Stimulated activated naive B cell treated with anti-CD40 and anti-IgM and Interleukin-4, amounts not matched to agents 10 μg/mL and 1 μg/mL and 100 μg/mL, for 72 hours (primary cell): ENCODE measurements at regions not wholly inside any gene's neighbourhood (a gene's known extent, or its start where the extent isn't known, plus 50 kb on each side); places are given as distances from the start of the nearest gene placed in this dataset.
"Not testable (repeated sequence)": the region's sequence is repeated elsewhere in the genome, so short reads cannot be mapped to it uniquely, and the experiment has no call there.

ENCODE experiments used
- ATAC-seq, 2 donors: fragments of 150-1000 bp; cut with Tn5 transposase; replicated peaks; 2 replicates each; pipeline ENCODE4 v1.10.0; 2021; ENCODE audit warnings: moderate library complexity in 1 of 2
- DNase-seq: peaks from one replicate; pipeline ENCODE4 v3.0.0; 2021
- H3K27ac Mint-ChIP-seq: one replicate; pipeline ENCODE4 v1.8.0; 2022; ENCODE audit warnings: mild to moderate bottlenecking, mixed read lengths
- H3K27me3 Mint-ChIP-seq, 2 donors: one replicate each; pipeline ENCODE4 v1.8.0; 2022; ENCODE audit warnings: mixed read lengths in 2 of 2
- H3K36me3 Mint-ChIP-seq, 2 donors: one replicate each; pipeline ENCODE4 v1.8.0; 2022; ENCODE audit warnings: mixed read lengths in 2 of 2, mild to moderate bottlenecking in 1 of 2
- H3K4me1 Mint-ChIP-seq, 2 donors: one replicate each; pipeline ENCODE4 v1.8.0; 2022; ENCODE audit warnings: mixed read lengths in 2 of 2, mild to moderate bottlenecking in 1 of 2
- H3K4me3 Mint-ChIP-seq, 2 donors: one replicate each; pipeline ENCODE4 v1.8.0; 2022; ENCODE audit warnings: mild to moderate bottlenecking in 2 of 2, mixed read lengths in 2 of 2, moderate library complexity in 1 of 2
- H3K9me3 Mint-ChIP-seq, 2 donors: one replicate each; pipeline ENCODE4 v1.8.0; 2022; ENCODE audit warnings: mixed read lengths in 2 of 2, mild to moderate bottlenecking in 1 of 2

DNA sequence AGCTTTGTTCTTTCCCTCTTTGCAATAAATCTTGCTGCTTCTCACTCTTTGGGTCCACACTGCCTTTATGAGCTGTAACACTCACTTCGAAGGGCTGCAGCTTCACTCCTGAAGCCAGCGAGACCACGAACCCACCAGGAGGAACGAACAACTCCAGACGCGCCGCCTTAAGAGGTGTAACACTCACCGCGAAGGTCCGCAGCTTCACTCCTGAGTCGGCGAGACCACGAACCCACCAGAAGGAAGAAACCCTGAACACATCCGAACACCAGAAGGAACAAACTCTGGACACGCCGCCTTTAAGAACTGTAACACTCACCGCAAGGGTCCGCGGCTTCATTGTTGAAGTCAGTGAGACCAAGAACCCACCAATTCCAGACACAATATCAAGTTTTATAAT is 178.7 kb upstream of the FIGN start:
- not testable (repeated sequence) for H3K27me3 Mint-ChIP-seq, H3K27ac Mint-ChIP-seq, H3K9me3 Mint-ChIP-seq, H3K4me1 Mint-ChIP-seq, ATAC-seq, H3K36me3 Mint-ChIP-seq, DNase-seq, H3K4me3 Mint-ChIP-seq

- H3K27me3 Mint-ChIP-seq, ATAC-seq, H3K36me3 Mint-ChIP-seq, DNase-seq, H3K4me1 Mint-ChIP-seq, H3K4me3 Mint-ChIP-seq, H3K9me3 Mint-ChIP-seq, H3K27ac Mint-ChIP-seq: not testable (repeated sequence)
Observed at GRCh38 chr2:163913532-163913944, 177.7 kb upstream of the FIGN start.

DNA sequence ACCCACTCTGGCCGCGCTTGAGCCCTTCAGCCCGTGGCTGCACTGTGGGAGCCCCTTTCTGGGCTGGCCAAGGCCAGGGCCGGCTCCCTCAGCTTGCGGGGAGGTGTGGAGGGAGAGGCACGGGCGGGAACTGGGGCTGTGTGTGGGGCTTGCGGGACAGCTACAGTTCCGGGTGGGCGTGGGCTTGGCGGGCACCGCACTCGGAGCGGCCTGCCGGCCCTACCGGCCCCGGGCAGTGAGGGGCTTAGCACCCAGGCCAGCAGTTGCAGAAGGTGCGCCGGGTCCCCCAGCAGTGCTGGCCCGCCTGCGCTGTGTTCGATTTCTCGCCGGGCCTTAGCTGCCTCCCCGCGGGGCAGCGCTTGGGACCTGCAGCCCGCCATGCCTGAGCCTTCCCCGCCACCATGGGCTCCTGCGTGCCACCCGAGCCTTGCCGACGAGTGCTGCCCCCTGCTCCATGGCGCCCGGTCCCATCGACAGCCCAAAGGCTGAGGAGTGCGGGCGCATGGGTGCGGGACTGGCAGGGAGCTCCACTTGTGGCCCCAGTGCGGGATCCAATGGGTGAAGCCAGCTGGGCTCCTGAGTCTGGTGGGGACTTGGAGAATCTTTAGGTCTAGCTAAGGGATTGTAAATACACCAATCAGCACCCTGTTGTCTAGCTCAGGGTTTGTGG is 173.7 kb upstream of the FIGN start:
- Mint-ChIP-seq H3K9me3 (peaks cover 0 to 7% of the 10 kb centered on the region in 2 donors), H3K4me3 (no peak overlapping the region), H3K36me3 (no peaks in the 10 kb centered on the region), H3K4me1 (no peaks in the 10 kb centered on the region), H3K27me3 (no peaks in the 10 kb centered on the region), H3K27ac (no peak overlapping the region)
- DNase-seq (no peak), ATAC-seq (no peak)

GRCh38 chr2:163906410-163906809 is 170.6 kb upstream of the FIGN start:
- H3K36me3 Mint-ChIP-seq = no peaks in the 10 kb centered on the region
- H3K27ac Mint-ChIP-seq = no peak overlapping the region

DNA sequence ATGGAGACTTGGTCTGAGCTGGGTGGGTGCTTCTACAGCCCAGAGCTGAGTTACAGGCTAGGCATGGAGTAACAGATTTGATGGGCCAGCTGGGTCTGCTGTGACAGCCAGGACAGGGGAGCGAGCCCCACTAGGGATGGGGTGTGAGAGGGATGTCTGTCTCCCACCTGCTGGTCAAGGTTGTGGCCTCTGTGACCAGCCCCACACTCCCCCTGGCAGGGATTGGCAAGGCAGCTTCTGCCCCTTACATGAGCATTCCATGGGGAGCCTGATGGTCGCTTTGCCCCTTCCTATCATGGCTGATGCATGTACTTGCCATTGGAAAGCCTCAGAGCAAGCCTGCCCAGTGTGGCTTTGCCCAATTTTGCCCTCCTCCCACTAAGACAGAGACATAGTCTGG is 162.0 kb upstream of the FIGN start:
- DNase-seq (no peak), ATAC-seq (no peak)
- no peaks in the 10 kb centered on the region for H3K4me1 Mint-ChIP-seq
- H3K27me3 Mint-ChIP-seq = no peaks in the 10 kb centered on the region
- no peak overlapping the region for H3K4me3 Mint-ChIP-seq
- no peaks in the 10 kb centered on the region for H3K36me3 Mint-ChIP-seq
- no peak overlapping the region for H3K27ac Mint-ChIP-seq
- H3K9me3 Mint-ChIP-seq = peaks cover 11 to 16% of the 10 kb centered on the region in 2 donors

More at GRCh38 chr2:163906410-163906809, 170.6 kb upstream of the FIGN start:
- no peak for DNase-seq
- Mint-ChIP-seq H3K9me3 (peaks cover 0 to 10% of the 10 kb centered on the region in 2 donors), H3K4me1 (no peaks in the 10 kb centered on the region), H3K27me3 (no peaks in the 10 kb centered on the region), H3K4me3 (no peak overlapping the region)
- no peak for ATAC-seq

GRCh38 chr2:163893444-163893843 is 157.6 kb upstream of the FIGN start:
- not testable (repeated sequence) for ATAC-seq, H3K36me3 Mint-ChIP-seq, H3K9me3 Mint-ChIP-seq, DNase-seq, H3K4me3 Mint-ChIP-seq, H3K27ac Mint-ChIP-seq, H3K27me3 Mint-ChIP-seq, H3K4me1 Mint-ChIP-seq

DNA sequence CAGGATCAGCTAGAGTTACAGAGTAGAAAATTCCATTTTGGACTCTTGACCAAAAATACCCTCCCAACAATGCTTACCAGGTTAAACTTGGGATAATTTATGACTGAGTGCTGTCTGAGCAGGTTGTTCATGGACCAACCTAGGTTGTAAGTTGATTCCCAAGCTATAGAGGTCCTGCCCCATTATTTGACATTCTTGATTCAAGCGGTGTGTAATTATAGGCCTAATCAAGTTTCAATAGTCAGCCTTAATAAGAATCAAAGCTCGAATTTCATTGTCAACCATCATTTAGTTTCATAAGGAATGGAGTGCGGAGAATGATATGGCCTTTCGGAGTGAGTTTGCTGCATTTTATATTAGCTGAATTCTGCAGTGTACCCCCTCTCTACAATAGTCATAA is 152.8 kb upstream of the FIGN start:
- Mint-ChIP-seq H3K4me1 (no peaks in the 10 kb centered on the region), H3K27ac (no peak overlapping the region), H3K36me3 (no peaks in the 10 kb centered on the region)

DNA sequence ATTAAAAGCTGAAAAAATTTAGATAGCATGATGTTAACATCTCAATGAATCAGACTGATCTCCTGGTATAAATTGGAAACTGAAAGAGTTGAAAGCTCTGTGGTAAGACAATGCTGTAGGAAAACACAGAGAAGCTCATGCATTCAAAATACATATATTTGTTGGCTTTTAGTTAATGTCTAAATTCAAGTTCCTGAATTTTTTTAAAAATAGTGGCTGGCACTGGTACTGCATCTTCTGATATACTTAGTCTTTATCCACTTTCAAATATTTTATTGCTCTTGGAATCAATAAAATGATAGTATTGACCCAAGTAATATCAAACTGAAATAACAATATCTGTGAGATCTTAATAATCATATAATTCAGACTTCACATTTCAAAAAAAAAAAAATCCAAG is 151.4 kb upstream of the FIGN start:
- no peaks in the 10 kb centered on the region for H3K4me1 Mint-ChIP-seq
- H3K36me3 Mint-ChIP-seq = no peaks in the 10 kb centered on the region
- H3K9me3 Mint-ChIP-seq = no peaks in the 10 kb centered on the region
- no peak overlapping the region for H3K4me3 Mint-ChIP-seq
- H3K27ac Mint-ChIP-seq = no peak overlapping the region
- DNase-seq (no peak), ATAC-seq (no peak)
- H3K27me3 Mint-ChIP-seq = no peaks in the 10 kb centered on the region

More for the DNA sequence above, 152.8 kb upstream of the FIGN start:
- DNase-seq (no peak), ATAC-seq (no peak)
- peaks cover 4 to 6% of the 10 kb centered on the region in 2 donors for H3K9me3 Mint-ChIP-seq
- no peak overlapping the region for H3K4me3 Mint-ChIP-seq
- H3K27me3 Mint-ChIP-seq = no peaks in the 10 kb centered on the region

DNA sequence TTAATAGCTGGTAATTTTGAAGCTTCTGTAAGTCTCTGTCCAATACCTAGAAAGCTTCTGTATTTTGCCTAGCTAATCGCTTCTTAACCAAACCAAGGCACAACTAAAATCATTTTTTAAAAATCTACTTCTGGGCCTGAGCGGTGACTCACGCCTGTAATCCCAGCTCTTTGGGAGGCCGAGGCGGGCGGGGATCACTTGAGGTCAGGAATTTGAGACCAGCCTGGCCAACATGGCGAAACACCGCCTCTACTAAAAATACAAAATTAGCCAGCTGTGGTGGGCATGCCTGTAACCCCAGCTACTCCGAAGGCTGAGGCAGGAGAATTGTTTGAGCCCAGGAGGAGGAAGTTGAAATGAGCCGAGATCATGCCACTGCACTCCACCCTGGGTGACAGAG is 148.6 kb upstream of the FIGN start:
- Mint-ChIP-seq H3K36me3 (no peaks in the 10 kb centered on the region), H3K4me3 (no peak overlapping the region), H3K27ac (no peak overlapping the region), H3K27me3 (no peaks in the 10 kb centered on the region), H3K9me3 (no peaks in the 10 kb centered on the region), H3K4me1 (no peaks in the 10 kb centered on the region)
- ATAC-seq (no peak), DNase-seq (no peak)

DNA sequence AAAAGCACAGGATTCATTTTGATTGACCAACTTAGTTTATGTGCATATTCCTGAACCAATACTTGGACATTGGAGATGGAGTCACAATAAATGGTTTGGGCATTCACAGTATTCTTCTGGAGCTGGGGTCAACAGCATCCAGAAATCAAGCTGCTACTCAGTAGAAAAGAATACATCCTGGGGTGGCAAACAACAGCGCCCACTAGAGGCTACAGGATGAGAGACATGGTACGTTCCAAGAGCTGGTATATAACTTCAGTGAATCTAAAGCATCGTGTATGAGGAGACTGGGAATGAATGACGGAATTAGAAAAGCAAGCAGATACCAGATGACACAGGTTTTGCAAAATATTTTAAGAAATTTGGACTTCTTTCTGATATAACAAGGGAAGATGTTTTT is 142.9 kb upstream of the FIGN start:
- no peaks in the 10 kb centered on the region for H3K4me1 Mint-ChIP-seq
- DNase-seq = no peak
- no peak overlapping the region for H3K27ac Mint-ChIP-seq
- no peaks in the 10 kb centered on the region for H3K9me3 Mint-ChIP-seq
- H3K4me3 Mint-ChIP-seq = no peak overlapping the region
- ATAC-seq = no peak
- H3K36me3 Mint-ChIP-seq = no peaks in the 10 kb centered on the region
- no peaks in the 10 kb centered on the region for H3K27me3 Mint-ChIP-seq

GRCh38 chr2:163877316-163877715 is 141.5 kb upstream of the FIGN start:
- Mint-ChIP-seq H3K36me3 (no peaks in the 10 kb centered on the region), H3K27me3 (no peaks in the 10 kb centered on the region), H3K4me3 (no peak overlapping the region), H3K27ac (no peak overlapping the region), H3K4me1 (no peaks in the 10 kb centered on the region), H3K9me3 (no peaks in the 10 kb centered on the region)
- DNase-seq (no peak), ATAC-seq (no peak)

- Mint-ChIP-seq H3K9me3 (peaks cover 5 to 6% of the 10 kb centered on the region in 2 donors), H3K27ac (no peak overlapping the region), H3K4me3 (no peak overlapping the region), H3K36me3 (no peaks in the 10 kb centered on the region), H3K4me1 (no peaks in the 10 kb centered on the region), H3K27me3 (no peaks in the 10 kb centered on the region)
- DNase-seq = no peak
- ATAC-seq = no peak
Observed at GRCh38 chr2:163863073-163863472, 127.3 kb upstream of the FIGN start.

DNA sequence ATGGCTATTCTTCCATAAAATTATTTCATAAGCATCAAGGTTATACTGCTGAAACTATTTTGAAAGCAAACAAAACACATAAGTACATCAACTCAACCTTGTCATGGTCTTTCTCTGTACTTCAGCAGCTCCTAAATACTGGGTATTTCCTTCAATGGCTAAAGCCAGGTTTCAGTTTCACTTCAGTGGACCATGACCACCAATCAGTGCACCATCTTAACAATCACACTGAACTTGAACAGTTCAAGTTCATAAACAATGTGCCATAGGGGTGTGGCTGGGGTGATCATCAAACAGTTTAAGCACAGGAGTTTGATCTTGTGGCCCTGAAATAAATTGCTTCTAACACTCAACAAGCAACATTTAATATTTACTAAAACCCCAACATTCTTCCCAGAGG is 124.1 kb upstream of the FIGN start:
- H3K9me3 Mint-ChIP-seq = no peaks in the 10 kb centered on the region
- DNase-seq = no peak
- no peaks in the 10 kb centered on the region for H3K27me3 Mint-ChIP-seq

GRCh38 chr2:163856941-163857340 is 121.1 kb upstream of the FIGN start:
- Mint-ChIP-seq H3K27me3 (no peaks in the 10 kb centered on the region), H3K4me3 (no peak overlapping the region), H3K27ac (no peak overlapping the region), H3K36me3 (no peaks in the 10 kb centered on the region), H3K9me3 (no peaks in the 10 kb centered on the region), H3K4me1 (no peaks in the 10 kb centered on the region)
- ATAC-seq (no peak), DNase-seq (no peak)

More for the DNA sequence above, 124.1 kb upstream of the FIGN start:
- Mint-ChIP-seq H3K36me3 (no peaks in the 10 kb centered on the region), H3K4me3 (no peak overlapping the region), H3K4me1 (no peaks in the 10 kb centered on the region), H3K27ac (no peak overlapping the region)
- no peak for ATAC-seq

GRCh38 chr2:163852616-163853015 is 116.8 kb upstream of the FIGN start:
- no peak for DNase-seq
- Mint-ChIP-seq H3K9me3 (no peaks in the 10 kb centered on the region), H3K27ac (no peak overlapping the region), H3K4me1 (no peaks in the 10 kb centered on the region), H3K27me3 (no peaks in the 10 kb centered on the region), H3K36me3 (no peaks in the 10 kb centered on the region), H3K4me3 (no peak overlapping the region)
- ATAC-seq = no peak
